GM19035 (cell line): ENCODE measurements at regions not wholly inside any gene's neighbourhood (a gene's known extent, or its start where the extent isn't known, plus 50 kb on each side); places are given as distances from the start of the nearest gene placed in this dataset.

ENCODE experiments used
- ATAC-seq: cut with Tn5 transposase; IDR thresholded peaks from one replicate; pipeline ENCODE4 v1.9.1; 2021; ENCODE audit not compliant: unreplicated experiment

GRCh38 chr3:151935446-151935845 is 62.0 kb downstream of the SUCNR1 start:
- ATAC-seq = no peak

GRCh38 chr3:151940481-151940880 is 67.0 kb downstream of the SUCNR1 start:
- ATAC-seq = no peak

- no peak for ATAC-seq
Measured at GRCh38 chr3:151943539-151943938, 70.1 kb downstream of the SUCNR1 start.

- no peak for ATAC-seq
Measured at GRCh38 chr3:151944356-151944755, 70.9 kb downstream of the SUCNR1 start.

- no peak for ATAC-seq
Measured at GRCh38 chr3:151946606-151947005, 73.2 kb downstream of the SUCNR1 start.

- ATAC-seq = no peak
Measured at GRCh38 chr3:151949706-151950105, 76.3 kb downstream of the SUCNR1 start.

- no peak for ATAC-seq
Measured at GRCh38 chr3:151955356-151955755, 81.9 kb downstream of the SUCNR1 start.

- ATAC-seq = no peak
Measured at GRCh38 chr3:151960961-151961580, 87.6 kb downstream of the SUCNR1 start.

- no peak for ATAC-seq
Measured at GRCh38 chr3:151962352-151962751, 88.9 kb downstream of the SUCNR1 start.

GRCh38 chr3:151962912-151963311 is 89.5 kb downstream of the SUCNR1 start:
- no peak for ATAC-seq

- ATAC-seq = no peak
Measured at GRCh38 chr3:151964743-151965142, 91.3 kb downstream of the SUCNR1 start.

GRCh38 chr3:151969026-151969642 is 95.7 kb downstream of the SUCNR1 start:
- ATAC-seq = no peak

GRCh38 chr3:151971814-151972579 is 98.6 kb downstream of the SUCNR1 start:
- ATAC-seq = no peak

GRCh38 chr3:151974067-151974466 is 100.6 kb downstream of the SUCNR1 start:
- no peak for ATAC-seq

- ATAC-seq = no peak
Measured at GRCh38 chr3:151976211-151977050, 103.0 kb downstream of the SUCNR1 start.

GRCh38 chr3:151979906-151980305 is 106.5 kb downstream of the SUCNR1 start:
- ATAC-seq = no peak

GRCh38 chr3:151983538-151983937 is 110.1 kb downstream of the SUCNR1 start:
- ATAC-seq = no peak

- ATAC-seq = no peak
Measured at GRCh38 chr3:151985787-151986430, 112.5 kb downstream of the SUCNR1 start.

- no peak for ATAC-seq
Measured at GRCh38 chr3:151987893-151988292, 114.5 kb downstream of the SUCNR1 start.

- no peak for ATAC-seq
Measured at GRCh38 chr3:151989621-151990020, 116.2 kb downstream of the SUCNR1 start.
